Fibroblast of skin of right quadriceps (primary cell): ENCODE measurements at regions not wholly inside any gene's neighbourhood (a gene's known extent, or its start where the extent isn't known, plus 50 kb on each side); places are given as distances from the start of the nearest gene placed in this dataset.
"Not testable (repeated sequence)": the region's sequence is repeated elsewhere in the genome, so short reads cannot be mapped to it uniquely, and the experiment has no call there.

ENCODE experiments used
- DNase-seq: peaks from one replicate; pipeline ENCODE4 v3.0.0-alpha.2; 2013

DNA sequence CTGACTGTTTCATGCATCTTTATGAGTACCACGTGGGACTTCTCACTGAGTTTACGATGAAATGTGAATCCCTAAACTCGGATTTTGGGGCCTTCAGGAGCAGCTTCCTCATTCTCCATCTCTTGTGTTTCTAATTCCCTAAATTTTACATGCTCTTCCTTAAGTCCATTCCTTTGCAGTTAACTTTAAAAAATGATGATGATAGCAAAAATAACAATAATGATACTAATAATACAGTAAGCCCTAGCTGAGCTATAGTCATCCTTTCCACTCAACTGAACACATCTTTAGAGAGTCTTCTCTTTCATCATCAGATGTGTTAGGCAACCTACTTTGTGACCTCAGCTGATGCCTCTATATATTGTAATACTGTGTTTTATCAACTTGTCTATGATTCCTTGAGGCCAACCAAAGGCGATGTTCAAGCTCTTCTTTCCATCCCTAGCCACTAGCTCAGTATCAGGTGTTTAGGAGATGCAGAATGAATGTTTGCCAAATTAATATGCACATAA, 1196.4 kb downstream of the VRK1 start:
- no peak for DNase-seq

DNA sequence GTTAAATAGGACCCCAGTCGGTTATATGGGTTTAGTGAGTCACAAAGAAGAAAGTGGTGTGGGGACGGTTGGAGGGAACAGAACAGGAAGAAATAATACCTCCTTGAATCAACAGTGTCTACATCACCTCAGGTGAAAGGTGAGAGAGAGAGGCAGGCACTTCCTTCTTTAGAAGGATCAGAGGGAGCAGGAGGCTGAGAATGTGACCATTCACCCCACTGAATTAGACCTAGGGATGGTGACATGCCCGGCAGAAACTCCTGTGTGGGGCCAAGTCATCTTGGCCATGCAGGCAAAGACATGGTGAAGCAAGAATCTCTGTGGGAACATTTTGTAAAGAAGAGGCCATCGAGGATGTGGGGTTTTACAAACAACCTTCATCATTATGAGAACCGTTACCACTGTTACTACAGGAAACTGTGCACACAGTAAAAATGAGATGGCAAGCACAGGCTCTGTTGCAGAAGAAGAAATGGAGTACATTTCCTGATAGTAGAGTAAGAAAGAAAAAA, 1196.9 kb downstream of the VRK1 start:
- DNase-seq = no peak

DNA sequence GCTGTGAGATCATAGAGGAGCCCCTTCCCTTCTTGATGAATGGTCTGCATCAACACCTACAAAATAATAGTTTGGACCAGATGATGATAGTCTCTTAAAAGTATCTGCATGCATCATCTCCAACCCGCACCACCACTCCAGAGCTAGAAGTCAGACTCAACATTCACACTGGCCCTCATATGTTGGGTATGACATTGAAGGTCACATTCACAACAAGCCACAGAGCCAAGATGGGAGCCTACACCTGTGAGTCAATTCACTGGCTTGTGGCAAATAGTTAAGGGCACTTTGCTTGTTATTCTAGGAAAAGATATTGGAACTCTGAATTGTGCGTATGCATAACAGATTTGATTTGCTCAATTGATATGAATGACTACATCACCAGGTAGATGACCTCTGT, 1197.9 kb downstream of the VRK1 start:
- no peak for DNase-seq

DNA sequence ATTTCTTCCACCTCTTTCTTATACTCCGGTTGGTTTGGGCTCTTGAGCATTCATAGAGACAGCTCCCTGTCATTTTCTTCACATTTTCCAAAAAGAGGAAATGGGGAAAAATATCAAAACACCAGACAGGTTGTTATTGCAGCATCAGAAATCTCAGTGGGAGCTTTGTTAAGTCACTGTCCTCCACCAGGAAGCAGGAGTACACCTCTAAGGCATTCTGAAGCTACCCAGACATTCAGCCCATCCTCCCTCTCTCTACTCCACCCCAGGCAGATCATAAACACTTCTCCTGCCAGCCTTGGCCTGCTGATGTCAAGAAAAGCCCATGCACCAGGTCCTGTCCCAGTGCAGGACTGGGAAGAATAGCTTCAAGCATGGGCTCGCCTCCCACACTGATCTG, 1198.3 kb downstream of the VRK1 start:
- DNase-seq = no peak

DNA sequence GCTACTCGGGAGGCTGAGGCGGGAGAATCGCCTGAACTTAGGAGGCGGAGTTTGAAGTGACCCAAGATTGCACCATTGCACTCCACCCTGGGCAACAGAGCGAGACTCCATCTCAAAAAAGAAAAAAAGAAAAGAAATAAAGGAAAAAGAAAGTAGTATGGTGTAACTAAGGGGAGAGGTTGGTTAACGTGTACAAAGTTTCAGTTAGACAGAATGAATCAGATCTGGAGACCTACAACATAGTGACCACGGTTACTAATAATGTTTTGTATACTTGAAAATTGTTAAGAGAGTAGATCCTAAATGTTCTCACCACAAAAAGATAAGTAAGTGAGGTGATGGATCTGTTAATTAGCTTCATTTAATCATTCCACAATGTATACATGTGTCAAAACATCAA, 1208.8 kb downstream of the VRK1 start:
- DNase-seq = no peak

DNA sequence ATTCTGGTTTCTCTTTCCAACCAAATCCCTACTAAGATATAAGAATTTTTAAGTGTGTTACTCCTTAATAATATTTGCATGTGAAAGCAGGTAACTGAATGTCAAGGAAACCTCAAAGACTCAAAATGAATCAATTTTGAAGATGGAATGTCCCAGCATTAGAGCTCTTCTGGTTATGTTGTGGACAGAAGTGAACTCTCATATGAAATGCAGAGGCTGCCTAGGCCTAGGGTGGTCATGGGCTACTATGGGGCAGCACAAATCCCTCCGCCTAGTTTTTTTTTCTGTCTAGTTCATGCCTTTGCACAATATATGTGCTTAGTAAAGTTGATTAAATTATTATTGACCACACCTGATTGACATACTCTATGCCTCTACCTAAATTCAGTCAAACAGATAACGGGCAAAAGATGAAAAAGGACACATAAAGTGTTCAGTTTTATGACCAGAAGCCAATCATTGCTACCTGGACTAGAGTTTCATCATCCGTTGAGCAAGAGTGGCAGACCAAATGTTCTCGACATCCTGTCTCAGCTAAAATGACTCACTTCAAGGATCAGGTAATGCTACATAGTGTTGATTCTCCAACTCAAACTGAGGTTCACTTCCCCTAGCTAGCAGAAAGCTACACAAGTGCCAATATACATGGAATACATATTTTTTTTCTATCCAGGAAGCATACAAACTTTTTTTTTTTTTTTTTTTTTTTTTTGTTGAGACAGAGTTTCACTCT, 1211.4 kb downstream of the VRK1 start:
- no peak for DNase-seq

DNA sequence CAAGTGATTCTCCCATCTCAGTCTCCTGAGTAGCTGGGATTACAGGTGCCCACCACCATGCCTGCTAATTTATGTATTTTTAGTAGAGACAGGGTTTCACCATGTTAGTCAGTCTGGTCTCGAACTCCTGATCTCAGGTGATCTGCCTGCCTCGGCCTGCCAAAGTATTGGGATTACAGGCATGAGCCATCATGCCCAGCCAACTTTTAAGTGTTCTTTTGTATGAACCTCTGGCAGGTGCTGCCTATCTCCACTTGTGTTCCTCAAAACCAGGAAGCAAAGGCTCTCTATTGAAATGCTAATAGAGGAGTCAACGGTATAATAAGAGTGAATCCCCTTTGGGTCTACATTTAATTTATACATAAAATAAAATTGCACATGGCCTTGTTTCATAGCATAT, 1212.0 kb downstream of the VRK1 start:
- DNase-seq = not testable (repeated sequence)

DNA sequence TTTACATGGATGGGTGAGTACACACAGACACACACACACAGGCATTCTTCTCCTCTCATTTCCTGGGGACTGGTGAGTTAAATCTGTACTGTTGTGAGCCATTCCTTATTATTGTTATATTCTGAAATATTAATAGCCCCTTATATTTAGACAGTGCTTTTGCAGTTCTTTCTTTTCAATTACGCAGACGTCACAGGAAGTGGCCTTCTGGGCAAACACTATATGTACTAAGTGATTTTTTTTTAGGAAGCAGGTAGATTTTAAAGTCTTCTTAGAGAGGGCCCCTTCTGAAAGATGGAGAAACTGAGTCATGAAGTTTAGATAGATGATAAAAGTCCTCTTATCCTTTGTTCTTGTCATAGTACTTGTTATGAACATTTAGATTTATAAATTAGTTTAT, 1213.6 kb downstream of the VRK1 start:
- no peak for DNase-seq

DNA sequence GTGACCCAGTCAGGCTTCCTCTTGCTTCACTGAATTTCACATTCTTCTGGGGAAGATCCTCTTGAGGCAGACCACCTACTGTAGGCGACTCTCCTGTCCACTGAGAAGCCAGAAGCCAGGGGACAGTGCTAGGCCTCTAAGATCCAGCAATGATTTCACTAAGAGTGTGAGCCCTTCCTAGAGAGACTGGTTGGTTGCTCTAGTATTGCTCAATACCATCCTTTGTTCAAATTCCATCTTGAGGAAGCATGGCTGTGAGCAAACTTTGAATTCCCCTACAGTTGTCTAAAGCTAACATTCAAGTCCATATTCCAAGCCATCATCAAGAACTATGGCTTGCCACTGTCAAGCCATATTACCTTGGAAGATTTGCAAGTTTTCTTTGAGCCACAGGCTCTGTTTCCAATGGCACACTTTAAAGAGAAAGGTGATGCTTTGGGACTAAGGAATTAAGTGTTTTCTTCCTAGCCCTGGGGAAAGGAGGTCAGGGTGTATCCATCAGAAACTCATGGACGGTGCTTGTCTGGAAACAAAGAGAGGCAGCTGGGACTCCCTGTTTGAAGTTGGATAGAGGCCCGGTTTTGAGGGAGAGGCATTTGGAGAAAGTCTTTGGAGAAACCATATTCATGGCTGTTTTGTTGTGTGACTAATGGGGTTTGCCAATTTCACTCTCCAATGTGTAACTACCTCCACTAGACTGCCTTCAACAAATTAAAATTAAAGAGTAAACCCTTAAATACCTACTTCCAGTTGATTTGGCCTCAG, 1217.9 kb downstream of the VRK1 start:
- no peak for DNase-seq

DNA sequence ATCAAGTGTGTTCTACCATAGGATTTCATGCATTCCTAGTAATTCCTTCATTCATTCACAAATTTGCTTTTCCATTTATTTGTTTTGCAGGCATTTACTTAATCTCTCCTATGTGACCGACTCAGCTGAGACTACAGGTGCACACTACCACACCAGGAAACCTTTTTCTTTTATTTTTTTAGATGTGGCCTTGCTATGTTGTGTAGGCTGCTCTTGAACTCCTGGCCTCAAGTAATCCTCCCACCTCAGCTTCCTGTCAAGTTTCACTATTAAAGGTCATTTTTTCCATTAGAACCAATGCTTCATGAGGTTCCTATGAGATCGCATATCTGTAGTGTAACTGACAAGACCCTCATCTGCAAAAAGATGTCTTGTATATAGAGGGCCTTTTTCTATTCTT, 1218.7 kb downstream of the VRK1 start:
- DNase-seq = no peak

DNA sequence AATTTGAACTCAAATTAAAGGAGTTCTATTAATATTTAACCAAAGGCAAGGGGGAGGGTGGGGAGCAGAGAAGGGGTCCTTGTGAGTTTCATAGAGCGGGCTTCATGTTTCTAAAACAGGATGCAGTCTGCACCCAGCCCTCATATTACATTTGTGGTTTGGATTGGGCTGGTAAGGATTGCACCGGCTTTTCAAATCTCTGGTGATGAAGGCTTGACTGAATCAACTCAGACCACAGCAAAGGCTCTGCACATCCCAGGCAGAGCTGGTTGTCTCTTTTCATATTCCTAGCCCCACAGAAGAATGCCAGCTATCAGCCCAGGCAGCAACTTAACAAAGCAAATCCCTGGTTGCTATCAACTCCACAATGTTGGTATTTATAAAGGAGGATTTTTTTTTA, 1221.4 kb downstream of the VRK1 start:
- no peak for DNase-seq

DNA sequence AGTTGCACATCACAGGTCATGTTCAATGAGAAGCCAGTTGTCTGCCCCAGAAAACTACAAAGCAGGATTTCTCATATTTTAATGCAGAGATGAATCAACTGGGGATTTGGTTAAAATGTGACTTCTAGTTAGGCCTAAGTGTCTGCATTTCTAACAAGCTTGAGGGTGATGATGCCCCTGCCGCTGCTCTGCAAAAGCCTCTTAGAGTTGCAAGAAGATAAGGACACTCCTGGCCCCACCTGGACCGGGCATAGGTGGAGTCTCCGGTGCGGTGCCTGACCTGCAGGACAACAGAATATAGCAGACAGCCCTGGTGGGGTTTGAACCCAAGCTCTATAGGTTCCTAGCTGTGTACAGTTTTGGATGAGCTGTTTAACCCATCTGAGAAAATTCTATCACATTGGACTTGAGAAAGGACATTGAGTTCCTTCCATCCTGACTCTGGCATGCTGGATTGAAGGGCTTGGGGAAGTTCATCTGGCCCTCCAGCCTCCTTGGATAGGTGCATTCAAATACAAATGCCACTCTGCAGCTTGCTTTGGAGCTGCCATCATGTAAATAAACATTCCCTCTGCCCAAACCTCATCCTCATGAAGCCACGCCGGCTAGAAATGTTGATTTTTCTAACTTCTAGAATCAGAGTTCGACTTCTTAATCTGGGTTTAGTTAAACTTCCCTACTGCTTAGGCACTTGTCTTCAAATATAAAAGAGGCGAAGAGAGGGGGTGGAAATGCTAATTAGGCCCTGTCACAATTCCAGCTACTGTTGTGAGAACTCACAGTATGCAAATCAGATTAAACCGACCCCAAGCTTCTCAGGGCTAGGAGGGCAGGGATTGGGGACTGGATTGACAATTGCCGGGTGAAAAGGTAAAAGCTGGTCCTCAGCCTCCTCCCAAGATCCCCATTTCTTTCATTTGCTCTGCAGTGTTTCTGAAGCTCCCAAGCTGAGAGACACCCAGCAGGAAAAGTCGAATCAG, 1225.6 kb downstream of the VRK1 start:
- DNase-seq = no peak

DNA sequence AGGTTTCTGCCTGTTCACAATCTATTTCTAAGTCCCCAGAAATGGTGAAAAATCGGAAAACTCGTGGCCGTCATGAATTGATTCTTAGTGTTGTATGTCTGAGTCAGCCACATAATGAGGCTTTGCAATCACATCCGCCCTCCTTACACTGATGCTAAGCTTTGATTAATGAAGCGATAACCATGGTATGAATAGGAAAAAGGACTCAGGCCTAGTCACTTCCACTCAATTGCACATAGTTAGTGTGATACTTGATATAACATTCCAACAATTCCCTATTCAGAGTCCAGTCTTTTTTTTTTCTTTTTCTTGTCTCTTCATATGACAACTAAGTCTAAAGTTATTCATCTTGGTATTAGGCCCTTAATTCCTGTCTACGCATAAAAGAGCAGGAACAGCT, 1231.0 kb downstream of the VRK1 start:
- DNase-seq = peak; percentile 45

DNA sequence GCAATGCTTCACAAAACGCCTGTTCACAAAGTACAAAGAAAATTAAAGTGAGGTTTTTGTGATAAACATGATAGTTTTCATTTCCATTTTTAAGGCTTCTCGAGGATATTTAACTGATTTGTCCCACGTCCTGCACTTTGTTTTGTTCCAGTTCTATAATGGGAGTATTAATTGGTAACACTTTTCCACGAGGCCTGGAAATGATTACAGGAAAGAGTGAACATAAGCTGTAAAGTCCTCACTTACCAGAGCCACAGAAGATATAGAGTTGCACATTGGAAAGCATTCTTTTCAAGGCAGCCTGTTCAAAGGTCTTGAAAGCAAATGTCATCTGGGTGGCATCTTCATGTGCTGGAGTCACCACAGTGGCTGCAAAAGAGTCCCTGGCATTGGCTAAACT, 1236.6 kb downstream of the BCL11B start:
- DNase-seq = peak; percentile 1

DNA sequence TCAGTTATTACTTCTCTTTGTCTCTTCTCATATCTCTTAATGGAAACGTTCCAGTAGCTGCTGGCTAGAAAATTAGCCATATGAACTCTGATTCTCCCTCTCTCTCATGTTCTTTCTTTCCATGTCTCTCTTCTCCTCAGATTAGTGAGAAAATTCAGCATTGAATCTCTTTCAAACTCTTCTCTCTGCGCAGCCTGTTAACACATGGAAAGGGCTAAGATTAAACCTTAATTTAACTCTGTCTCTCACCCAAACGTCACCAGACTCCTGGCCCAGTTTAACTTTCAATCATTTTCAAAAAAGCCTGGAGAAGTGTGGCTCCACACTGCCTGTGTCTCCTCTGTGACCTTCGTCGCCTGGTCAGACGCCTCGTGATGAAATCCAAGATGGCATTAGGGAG, 1234.2 kb downstream of the BCL11B start:
- no peak for DNase-seq

DNA sequence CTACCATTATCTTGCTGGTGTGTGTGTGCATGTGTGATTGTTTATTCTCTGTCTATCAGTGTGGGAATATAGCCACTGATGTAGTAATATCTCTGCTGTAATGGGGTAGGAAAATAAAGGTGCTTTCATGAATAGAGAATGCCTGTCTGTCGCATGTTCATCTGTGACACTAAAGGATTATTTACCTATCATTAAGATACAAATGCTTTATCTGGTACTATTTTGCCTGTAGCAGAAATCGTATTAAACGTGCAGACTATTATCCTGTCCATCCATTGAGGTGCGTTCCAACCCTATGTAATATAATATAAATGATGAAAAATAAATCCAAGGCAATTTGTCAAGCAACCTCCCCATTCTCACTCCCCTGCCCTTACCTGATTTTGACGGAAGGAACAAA, 1215.1 kb downstream of the BCL11B start:
- no peak for DNase-seq

DNA sequence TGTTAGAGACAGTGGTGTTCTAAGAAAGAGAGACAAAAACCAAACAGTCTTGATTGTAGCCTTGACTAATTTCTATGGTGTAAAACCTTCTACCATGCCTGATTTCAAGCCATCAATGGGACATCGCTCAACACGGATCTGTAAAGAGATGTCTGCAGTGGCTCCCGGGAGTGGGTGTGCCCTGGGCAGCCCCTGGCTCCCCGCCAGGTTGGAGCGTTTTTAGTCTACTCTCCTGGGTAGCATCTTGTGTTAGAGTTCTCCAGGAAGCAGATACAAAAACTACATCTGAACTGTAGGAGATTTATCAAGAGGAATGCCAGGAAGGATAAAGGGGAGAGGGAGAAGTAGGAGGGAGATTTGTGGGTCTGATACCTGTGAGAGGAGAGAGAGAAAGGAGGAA, 1212.9 kb downstream of the BCL11B start:
- no peak for DNase-seq

DNA sequence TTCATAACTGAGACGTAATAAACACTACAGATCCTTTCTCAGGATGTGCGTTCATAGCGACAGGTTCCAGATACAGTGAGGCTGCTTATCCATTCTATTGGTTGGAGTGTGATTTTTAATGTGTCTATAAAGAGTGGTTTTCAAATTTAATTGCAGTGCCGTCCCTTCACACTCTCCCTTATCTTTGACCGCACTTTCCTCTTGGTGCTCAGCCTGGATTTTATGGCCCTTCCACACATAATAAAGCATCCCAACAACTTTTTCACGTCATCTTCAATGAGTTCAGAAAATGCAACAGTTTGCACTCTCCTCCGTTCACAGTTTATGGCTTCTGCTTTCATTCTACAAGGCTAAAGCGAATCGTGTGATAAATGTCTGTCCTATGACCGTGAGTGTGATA, 1209.9 kb downstream of the BCL11B start:
- no peak for DNase-seq

DNA sequence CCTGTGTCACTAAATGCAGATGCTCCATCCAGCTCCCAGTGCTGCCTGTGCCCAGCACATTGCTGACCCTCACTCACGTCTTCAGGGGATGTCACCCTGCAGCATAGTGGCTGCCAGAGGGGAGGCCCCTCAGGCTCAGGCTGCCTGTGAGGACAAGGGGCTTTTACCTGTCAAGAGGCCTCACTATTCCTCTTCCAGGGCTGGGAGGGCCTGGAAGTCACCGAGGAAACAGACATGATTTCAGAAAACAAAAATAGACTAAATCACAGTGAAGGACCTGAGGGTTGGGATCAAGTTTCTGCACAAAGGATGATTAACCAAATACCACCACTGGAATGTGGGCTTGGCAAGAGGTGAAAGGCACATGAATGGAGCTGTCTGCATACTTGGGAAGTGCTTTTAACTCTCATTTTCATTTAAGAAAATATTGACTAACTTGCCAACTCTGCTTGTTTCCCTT, 1202.3 kb downstream of the BCL11B start:
- DNase-seq = peak; percentile 83

DNA sequence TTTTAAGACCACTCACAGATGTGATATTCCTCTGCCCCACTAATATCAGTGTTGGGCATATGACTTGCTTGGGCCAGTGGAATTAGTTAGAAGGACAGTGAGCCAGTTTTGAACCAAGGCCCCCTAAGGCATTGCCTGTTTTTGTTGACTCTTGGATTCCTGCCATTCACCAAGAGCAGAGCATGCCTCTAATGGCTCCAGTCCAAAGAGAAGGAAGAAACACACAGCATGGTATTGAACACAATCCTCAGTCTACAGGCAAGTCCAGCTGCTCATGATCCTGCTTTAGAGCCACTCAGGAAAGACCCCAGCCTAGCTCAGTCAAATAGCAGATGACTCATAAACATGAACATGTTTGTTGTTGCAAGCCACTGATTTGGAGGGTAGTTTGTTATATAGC, 1201.5 kb downstream of the BCL11B start:
- DNase-seq = peak; percentile 2

DNA sequence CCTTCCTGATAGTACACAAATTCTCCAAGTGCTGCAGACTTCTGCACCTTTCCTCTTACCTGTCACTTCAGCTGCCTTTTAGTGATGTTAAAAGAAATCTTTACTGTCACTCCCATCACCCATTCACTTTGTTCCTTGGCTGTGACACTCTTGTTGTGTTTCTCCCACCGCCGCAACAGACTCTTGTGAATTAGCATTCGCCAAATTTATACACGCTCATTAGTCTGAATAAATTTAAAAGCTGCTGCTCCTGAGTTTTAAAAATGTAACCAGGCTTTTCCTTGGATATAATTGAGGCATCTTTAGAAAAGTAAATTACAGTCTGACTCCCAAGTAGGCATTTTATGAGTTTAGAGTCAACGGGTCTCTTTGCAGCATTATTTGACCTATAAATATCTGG, 1197.9 kb downstream of the BCL11B start:
- DNase-seq = no peak

DNA sequence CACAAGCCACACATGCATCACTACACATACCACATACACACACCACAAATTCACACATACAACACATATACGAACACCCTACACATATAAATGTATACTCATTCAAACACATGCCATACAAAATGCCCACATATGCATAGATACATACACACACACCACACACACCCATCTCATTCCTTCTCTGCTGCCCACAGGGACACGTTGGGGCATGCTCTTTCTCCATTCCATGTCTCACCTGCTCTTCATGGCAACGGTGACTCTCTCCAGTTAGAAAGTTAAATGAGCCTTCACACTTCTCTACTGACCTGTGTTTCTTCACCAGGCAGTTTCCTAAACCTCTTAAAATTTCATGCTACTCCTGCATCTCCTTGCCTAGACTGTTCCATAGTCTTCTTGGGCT, 1194.8 kb downstream of the BCL11B start:
- no peak for DNase-seq

DNA sequence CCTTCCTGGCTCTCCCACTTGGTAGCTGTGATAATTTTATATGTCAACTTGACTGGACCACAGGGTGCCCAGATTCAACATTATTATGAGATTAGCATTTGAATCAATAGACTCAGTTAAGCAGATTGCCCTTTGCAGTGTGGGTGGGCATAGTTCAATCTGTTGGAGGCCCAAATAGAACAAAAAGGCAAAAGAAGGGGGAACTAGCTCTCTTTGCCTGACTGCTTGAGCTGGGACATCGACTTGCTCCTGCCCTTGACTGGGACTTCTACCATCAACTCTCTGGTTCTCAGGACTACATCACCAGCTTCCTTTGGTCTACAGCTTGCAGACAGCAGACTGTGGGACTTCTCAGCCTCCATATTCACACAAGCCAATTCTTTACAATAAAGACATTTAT, 1189.2 kb downstream of the BCL11B start:
- DNase-seq = no peak
